Left renal cortex interstitium (tissue), 4 donors: ENCODE measurements at regions not wholly inside any gene's neighbourhood (a gene's known extent, or its start where the extent isn't known, plus 50 kb on each side); places are given as distances from the start of the nearest gene placed in this dataset.
"Not testable (repeated sequence)": the region's sequence is repeated elsewhere in the genome, so short reads cannot be mapped to it uniquely, and the experiment has no call there.

ENCODE experiments used
- DNase-seq, 4 donors: peaks; one replicate each; pipeline ENCODE4 v3.0.0-alpha.2; 2013; ENCODE audit warnings: low read depth in 4 of 4, low spot score in 2 of 4, missing footprints in 1 of 4

DNA sequence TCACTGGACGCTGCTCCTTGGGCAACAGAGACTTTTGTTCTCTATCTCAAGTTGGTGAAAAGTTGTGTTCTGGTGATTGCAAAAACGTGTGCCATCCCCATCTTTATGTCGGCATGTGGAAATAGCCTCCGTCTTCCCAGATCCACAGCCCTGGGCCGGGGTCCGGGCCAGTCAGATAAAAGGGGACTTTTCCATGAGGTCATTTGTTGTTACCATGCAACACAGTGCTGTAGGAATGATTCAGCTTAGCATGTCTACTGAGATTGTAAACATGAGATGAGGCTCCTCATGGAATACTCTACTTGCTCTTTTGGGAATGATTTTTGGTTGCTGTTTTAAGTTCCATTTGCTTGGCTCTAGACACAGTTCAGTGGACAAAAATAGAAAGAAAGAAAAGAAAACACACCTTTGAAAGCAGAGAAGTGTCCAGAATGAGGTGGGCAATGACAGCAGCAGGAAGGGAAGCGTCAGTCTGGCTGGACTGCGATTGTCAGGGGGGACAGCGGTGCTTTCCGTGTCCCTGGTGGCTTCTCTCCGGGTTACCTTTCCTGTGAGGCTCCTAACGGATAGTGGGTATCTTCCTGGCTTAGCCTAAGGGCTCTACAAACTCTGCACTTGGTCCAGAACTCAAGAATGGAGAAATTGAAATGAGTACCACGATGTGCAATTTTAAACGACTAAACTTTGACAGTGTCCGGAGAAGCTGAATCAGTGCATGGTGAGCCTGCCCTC is 91.6 kb downstream of the TEX29 start:
- no peak for DNase-seq

DNA sequence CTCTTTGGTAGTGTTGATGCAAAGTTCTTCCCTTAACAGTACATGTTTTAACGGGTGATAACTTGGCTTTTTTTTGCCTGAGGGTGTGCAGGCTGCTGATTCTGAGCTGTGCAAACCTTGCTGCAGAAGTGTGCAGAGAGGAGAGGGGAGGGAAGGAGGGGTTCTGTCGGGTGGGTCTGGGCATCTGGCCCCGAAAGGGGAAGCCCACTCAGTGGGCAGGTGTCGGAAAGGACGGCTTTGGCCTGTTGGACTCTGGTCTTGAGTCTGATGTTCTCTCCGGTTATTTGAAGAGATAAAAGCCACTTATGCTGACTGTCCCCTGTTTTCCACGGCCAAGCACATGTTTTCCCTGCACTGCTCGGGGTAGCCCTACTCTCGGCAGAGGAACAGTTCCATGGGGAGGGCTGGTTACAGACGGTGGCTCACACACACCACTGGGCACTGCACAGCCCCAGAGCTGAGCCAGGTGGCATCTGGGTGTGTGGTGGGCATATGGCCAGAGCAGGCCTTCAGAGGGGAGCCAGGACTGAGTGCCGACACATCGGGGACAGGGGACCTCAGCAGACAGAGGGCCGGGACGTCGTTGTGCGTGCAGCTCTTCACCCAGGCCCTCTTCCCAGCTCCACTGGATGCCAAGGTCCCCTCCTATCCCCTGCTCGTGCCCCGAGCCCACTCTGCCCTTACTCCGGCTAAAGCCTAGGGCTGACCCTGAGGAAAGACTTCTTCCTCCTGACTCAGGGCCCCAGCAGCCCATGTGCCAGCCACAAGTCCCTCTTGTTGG is 93.2 kb downstream of the TEX29 start:
- no peak for DNase-seq

DNA sequence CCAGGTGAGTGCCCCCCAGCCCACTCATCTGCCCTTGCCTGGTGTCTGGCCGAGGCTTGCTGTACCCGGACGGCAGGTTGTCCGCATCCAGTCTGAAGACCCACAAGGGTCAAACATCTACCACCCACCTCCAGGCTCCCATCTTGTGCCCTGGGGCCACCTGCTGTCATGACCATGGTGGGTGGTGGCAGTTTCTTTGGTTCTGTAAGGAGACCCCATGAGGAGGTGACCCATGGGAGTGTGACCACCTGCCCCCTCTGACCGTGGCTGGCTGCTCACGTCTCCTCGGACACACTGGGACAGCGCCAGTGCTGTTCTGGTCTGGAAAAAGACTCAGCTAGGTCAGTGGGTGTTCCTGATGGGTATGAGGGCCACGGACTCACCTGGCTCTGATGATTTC is 93.9 kb downstream of the TEX29 start:
- no peak for DNase-seq

DNA sequence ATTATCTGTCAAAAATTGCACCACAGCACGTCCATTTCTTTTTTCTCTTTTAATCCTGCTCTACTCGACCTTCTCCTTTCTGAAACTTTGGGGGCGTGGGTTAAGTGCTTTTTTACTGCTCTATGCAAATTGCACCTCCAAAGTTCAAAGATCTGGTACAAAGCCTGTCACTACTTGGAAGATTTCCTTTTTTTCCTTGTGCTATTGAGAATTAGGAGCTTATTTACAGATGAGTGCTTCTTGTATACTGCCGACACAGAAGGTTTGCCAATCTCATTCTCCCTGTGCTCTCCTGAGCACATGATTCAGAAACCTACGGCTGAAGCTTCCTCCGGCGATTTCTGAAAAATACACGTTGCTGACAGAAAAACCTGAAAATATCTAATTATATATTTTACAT is 94.8 kb downstream of the TEX29 start:
- DNase-seq = no peak

DNA sequence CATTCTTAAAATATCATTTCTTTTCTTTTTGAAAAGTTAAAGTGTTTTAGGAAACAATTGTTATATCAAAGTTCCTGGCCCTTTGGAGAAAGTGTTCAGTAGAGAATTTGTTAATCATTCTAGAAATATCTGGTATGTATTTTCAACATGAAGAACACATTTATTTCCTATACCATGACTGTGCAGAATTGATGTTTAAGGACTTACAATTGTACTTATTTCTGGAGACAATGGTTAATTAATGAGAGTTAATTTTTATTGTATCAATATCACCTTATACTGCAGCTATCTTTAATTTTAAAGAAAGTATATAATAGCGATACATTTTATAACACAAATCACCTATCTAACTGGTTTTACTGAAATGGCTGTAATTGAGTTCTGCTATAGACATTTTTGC is 95.3 kb downstream of the TEX29 start:
- no peak for DNase-seq

DNA sequence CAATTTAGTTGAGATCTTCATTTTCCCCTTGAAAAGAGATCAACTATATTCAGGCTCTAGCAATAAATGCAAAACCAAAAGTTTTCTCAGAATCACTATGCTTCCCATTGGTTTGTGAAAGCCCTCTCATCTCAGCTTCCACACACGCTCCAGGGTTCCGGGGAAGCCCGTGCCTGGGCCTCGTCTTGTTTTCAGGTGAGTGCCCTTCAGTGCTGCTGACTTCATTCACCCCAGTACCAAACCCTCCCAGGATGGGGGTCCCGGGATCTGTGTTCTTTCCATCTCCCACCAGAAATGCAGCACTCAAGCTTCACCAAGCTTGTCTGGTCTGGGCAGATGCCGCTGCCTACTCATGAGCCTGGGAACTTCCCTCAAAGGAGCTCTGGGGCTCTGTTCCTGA is 97.7 kb downstream of the TEX29 start:
- DNase-seq = no peak

DNA sequence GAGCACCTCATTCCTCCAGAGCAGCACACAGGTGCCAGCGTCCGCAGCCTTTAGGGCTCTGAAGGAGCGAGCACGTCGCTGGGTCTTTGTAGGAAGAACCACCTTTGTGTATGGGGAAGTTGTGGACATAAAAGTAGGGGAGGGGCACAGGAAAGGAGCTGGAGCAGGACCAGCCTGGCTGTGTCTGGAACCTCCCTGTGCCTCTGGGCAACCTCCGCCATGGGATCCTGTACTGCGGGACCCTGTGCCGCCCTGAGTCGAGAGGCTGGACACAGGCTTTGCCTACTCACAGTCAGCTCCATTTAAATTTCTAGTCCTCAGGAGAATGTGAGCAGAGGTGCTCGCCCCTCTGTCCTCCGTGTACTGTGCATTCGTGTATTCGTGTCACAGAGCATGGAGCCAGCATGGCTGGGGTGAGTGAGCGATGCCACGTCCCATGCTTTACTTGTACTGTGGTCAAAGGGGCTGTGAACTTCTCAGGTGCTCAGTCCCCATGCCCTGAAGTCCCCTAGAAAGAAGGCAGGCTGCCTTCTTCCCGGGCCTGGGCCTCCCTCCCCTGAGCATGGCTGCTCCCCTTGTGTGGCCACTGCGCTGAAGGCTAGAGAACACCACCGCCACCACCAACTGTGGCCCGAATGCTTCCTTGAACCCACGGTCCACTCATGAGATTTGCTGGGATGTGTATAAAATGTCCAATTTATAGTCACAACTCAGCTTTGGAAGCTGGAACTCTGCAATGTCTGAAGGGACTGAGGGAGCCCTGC is 99.9 kb downstream of the TEX29 start:
- DNase-seq = no peak

DNA sequence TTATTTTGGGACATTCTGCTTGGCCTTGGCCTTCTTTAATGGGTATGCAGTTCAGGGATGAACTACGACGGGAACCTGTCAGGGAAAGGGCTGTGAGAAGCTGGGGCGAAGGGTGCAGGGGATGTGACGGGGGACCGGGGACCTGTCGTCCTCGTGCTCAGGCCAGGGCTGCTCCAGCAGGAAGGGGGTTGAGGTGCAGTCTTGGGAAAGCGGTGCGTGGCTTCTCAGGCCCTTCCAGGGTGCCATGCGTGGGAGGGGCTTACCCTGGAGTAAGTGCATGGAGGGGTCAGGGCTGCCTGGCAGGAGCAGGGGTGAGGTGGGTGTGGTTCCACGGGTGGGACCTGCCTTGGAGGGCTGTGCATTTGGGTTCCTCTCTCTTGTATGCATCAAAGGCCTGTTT is 100.8 kb downstream of the TEX29 start:
- DNase-seq = no peak

DNA sequence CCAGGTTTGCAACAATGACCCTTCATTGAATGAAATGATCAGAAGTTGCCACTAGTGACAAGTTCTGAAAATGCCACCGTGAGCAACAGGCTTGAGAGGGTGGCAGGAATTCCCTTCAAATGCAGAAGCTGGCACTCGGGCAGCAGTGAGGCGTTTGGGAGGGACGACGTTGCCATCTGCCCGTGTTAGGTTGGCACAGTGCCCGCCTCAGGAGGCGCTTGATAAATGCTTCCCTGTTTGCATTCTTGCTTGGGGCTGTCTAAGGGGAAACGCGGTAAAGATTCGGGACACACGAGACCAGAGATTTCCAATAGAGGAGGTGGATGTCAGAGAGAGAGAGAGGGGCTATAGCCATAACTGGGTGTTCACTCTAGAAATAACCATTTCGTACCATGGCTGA is 101.9 kb downstream of the TEX29 start:
- DNase-seq = no peak

DNA sequence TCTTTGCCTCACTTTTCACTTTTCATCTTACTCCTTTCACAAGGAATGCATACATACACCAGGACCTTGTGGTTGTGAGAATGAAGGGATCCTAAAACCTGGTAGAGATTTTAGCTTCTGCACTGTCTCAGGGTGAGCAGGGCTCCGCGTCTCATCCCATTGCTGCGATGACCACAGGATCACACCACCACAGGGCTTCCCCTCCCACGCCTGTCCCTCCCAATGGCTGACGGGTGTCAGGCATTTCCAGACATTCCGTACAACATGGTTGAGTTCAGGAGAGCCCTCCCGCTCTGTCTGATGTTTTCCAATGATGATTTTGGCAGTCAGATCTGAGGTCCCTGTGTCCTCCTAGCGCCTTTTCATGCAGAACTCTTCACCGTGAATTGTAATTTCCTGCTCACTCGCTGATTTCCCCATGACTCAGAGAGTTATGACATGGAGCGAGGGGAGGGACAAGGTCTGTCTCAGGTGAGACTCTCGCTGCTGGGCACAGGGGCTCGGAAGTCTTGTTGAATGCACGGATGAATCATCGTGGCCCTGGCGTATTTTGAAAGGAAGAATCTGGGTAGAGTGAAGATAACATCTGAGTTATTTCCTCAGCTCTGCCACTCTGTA is 102.8 kb downstream of the TEX29 start:
- DNase-seq = no peak

DNA sequence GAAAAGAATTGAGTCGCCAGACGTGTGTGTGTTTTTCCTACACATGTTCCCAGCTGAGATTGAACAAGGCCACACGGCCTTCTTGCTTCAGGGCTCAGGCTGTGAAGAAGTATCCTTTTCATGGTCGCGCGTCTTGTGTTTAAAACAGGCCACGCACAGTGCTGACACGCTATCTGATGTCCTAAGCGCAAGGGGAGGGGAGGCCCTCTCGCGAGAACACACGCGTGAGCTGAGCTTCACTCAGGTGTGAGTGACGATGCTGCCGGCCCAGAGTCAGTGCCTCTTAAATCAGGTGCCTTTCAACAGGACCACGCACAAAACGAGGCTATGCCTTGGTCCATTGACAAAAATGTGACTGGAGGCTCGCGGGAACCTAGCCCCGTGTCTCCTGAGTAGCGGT is 103.7 kb downstream of the TEX29 start:
- no peak for DNase-seq

DNA sequence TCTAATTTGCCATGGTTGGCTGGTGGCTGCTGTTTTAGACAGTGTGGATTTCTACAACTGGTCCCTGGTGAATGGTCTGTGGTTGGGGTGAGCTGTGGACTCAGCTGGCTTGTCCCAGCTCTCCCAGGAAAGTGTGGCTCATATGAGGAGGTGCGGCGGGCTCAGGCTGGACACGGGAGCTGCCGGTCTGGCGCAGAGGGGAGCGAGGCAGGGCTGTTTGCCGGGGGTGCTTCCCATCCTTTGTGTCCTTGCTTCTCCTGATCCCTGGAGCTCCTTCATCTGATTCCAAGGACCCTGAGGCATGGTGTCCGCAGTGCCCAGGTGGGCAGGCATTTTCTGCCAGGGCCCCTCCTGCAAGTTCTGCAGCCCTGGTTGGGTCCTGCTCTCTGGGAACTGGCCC is 104.9 kb downstream of the TEX29 start:
- no peak for DNase-seq

DNA sequence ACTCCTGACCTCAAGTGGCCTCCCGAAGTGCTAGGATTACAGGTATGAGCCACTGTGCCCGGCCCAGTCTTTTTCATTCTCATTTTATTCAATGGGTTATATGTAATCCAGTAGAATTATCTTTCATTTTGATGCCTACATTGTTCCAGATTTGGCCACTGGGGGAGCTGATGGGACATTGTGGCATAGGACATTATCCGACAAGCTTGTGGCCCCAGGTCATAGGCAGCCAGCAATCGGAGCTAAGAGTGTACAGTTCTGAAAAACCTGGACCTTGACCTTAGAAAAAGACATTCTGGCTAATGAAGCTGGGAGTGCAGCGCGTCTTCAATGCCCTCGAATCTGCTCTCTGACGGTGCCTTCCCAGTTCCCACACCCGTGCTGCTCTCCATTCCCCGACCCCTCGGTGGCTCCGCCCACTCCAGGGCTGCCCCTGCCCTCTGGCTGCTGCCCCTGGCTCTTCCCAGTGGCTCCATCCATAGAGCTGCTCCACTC is 108.7 kb downstream of the TEX29 start:
- peak in 1 of 4 donors; percentile 47 for DNase-seq

DNA sequence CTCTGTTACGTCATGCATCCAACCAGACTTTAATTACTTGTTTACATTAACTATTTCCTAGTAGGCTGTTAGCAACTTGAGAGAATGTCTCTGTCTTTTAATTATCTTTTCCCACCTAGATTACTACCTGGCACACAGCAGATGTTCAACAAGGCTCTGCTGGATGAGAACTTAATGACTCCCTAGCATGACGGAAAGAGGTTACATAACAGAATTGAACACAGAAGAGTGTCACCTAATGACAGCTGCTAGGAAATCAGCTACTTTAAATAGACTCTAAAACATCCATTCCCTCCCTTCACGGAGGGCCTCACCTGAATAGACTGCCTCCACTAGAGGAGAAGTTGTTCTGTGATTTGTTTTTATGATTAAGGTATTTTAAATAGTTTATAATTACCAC is 110.8 kb downstream of the TEX29 start:
- no peak for DNase-seq

DNA sequence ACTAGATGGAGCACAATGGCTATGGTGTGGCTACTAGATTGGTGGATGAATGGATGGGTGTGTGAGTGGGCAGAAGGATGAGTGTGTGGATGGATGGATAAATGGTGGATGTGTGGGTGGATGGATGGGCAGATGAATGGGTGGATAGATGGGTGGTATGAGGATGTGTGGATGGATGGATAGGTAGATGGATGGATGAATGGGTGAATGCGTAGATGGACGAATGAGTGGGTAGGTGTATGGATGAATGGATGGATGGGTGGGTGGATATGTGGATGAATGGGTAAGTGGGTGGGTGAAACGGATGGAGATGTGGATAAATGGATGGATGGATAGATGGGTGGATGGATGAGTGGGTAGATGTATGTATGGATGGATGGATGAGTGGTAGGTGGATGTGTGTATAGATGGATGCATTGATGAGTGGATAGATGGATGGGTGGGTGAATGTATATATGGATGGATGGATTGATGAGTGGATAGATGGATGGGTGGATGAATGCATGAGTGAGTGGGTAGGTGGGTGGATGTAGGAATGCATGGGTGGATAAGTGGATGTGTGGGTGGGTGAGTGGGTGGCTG is 114.2 kb downstream of the TEX29 start:
- DNase-seq = no peak

DNA sequence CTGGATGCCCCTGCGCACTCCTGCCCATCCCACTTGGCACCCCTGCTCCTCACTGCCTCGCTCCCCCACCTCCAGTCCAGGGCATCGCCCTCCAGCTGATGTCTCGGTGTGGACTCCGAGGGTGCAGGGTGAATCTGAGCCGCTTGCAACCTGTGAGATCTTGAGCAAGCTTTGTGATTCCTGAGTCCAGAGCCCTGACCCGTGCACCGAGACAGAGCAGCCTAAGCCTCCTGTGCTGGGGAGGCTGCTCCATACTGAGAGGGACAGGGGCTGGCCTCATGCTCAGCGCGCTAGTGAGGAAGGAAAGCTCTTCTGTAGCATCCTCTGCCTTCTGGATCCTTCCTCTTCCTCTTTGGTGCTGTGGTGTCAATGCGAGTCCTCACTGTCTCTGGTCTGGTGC is 116.0 kb downstream of the TEX29 start:
- no peak for DNase-seq

DNA sequence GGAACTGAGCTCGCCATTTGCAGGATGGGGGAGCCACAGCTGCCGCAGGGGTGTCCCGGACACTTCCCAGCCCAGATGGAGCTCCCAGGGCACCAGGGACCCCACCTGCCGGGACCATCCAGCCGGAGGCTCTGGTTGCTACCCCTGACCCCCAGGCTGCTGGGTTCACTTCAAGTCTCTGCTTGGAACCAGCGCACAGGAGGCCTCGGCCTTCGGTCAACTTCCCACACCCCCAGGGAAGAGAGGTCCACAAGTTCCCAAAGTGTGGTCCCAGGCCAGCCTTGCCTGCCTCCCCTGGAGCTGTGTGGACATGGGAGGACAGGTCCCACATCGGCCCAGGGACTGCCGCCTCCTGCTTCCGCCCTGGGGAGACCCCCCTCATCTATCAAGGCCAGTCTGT is 117.0 kb downstream of the TEX29 start:
- DNase-seq = no peak

DNA sequence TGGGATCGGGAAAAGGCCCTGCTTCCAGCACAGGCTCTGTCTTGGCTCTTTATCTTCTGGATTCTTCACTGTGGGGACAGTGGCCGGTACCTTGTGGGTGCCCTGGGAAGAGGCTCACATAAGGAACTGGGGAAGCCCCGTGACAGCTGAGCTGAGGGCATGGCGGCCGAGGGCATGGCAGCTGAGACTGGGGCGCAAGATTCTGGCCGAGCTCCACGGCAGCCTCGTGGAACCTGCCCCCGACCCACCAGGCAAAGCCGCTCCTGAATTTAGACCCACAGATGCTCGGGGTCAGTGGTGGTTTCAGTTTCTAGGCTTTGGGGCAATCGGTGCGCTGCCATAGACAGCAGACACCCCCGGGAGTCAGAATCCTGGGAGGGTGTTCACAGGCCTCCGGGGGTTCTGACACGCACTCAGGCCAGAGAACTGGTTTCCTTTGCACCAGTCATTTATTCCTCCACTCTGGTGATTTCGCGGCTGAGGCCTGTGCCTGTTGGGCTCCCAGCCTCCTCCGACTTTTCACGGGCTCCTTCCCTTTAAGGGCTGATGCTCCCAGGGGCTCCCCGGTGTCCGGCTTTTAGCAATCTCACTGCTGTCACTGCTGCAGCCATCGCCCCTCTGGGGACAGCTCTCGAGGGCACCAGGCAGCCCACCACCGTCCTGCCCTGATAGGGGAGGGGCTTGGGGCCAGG is 117.6 kb downstream of the TEX29 start:
- DNase-seq = no peak

DNA sequence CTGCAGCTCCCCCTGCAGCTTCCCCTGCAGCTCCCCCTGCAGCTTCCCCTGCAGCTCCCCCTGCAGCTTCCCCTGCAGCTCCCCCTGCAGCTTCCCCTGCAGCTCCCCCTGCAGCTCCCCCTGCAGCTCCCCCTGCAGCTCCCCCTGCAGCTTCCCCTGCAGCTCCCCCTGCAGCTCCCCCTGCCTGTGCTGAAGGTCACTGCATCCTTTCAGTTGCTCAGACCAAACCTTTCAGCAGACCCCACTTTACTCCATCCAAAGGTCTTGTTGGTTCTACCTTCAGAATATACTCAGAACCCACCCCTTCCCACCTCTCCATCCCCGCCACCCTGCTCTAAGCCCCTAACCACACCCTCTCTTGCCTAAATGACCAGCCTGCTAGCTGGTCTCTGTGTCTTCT is 120.0 kb downstream of the TEX29 start:
- DNase-seq = not testable (repeated sequence)

DNA sequence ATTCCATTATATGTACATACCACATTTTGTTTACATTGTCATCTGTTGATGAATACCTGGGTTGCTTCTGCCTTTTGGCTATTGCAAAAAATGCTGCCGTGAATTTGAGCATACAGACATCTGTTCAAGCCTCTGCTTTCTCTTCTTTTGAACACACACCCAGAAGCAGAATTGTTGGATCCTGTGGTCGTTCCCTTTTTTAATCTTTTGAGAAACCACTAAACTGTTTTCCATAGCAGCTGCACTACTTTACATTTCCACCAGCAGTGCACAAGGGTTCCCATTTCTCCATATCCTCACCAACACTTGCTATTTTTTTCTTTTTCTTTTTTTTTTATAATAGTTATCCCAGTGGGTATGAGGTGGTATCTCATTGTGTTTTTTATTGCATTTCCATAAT is 123.5 kb downstream of the TEX29 start:
- DNase-seq = no peak
